ENCODE measurements at regions not wholly inside any gene's neighbourhood (a gene's known extent, or its start where the extent isn't known, plus 50 kb on each side); places are given as distances from the start of the nearest gene placed in this dataset.

GRCh38 chr13:99642006-99642405 is 140.7 kb downstream of the TM9SF2 start:
- peaks cover 0 to 4% of the 10 kb centered on the region in 2 donors for H3K4me1 Mint-ChIP-seq
- no peaks in the 10 kb centered on the region for H3K9me3 Mint-ChIP-seq

DNA sequence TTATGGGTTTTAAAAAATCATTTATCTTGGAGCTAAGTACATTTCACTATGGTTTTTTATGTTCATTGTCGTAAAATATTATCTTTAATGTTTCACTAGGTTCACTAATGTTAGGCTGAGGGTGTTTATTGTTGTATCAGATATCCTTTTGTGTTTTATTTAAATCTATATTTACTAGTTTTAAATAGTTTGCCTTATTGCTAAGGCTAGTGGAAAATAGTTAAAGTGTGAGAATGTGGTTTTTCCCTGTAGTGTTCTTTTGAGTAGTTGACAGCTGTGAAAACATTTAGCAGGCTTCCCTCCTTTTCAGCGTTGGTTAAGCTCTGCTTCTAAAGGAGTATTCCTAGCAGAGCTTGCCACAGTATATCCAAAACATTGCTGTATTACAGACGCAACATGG is 139.0 kb downstream of the TM9SF2 start:
- Mint-ChIP-seq H3K36me3 (peaks cover 0 to 3% (median 0%) of the 10 kb centered on the region in 3 donors), H3K9me3 (no peaks in the 10 kb centered on the region), H3K27ac (no peak overlapping the region), H3K27me3 (ENCODE audit: low read depth in 3 of 3) (no peaks in the 10 kb centered on the region), H3K4me3 (no peak overlapping the region), H3K4me1 (peaks cover 0 to 4% of the 10 kb centered on the region in 2 donors)
- no peak for DNase-seq

More at GRCh38 chr13:99642006-99642405, 140.7 kb downstream of the TM9SF2 start:
- Mint-ChIP-seq H3K36me3 (no peaks in the 10 kb centered on the region), H3K27ac (no peak overlapping the region), H3K4me3 (no peak overlapping the region), H3K27me3 (ENCODE audit: low read depth in 3 of 3) (peaks cover 0 to under 1% (median 0%) of the 10 kb centered on the region in 3 donors)
- DNase-seq, result no peak

DNA sequence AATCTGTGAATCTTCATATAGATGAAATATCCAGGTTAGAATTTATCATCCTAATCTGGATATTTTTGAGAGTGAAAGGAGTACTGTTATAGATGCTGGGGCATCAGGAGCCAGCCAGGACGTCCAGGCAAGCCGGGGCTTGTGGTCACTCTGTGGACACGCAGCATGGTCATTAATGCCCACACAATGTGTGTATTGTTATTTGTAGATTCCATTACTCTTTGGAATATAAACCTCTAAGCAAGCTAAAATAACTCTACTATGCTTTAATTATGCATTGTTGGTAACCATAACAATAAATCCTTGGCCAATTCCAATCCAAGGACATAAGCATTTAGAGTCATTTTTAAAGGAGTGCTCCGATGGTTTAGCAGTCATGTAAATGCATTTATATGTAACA is 137.9 kb downstream of the TM9SF2 start:
- H3K4me1 Mint-ChIP-seq, result peaks cover 0 to 4% of the 10 kb centered on the region in 2 donors
- DNase-seq, result no peak
- H3K27me3 Mint-ChIP-seq (ENCODE audit: low read depth in 3 of 3), result no peaks in the 10 kb centered on the region
- H3K36me3 Mint-ChIP-seq, result peaks cover 0 to 3% (median 0%) of the 10 kb centered on the region in 3 donors
- no peaks in the 10 kb centered on the region for H3K9me3 Mint-ChIP-seq
- H3K4me3 Mint-ChIP-seq, result no peak overlapping the region
- H3K27ac Mint-ChIP-seq, result no peak overlapping the region

DNA sequence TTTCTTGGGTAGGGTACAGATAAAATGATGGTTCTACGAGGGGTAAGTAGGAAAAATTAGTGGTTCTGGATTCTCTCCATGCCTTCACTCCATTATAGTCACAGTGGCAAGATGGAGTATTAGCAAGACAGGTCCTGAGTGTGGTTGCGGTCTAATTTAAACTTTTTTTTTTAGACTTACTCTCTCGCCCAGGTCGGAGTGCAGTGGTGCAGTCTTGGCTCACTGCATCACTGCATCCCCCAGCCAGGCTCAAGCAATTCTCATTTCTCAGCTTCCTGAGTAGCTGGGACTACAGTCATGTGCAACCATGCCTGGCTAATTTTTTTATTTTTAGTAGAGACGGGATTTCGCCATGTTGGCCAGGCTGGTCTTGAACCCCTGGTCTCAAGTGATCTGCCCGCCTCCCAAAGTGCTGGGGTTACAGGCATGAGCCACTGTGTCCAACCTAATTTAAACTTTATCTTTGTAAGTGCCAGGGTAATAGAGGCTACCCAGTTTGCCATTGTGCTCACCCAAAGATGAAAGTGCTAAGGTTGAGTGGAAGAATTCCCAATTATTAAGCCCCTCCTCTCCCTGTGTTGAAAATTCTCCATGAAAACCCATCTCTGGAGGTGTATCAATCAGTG is 135.6 kb downstream of the TM9SF2 start:
- H3K36me3 Mint-ChIP-seq, result peaks cover 0 to 3% (median 0%) of the 10 kb centered on the region in 3 donors
- H3K9me3 Mint-ChIP-seq, result peaks cover 0 to 3% (median 0%) of the 10 kb centered on the region in 6 donors
- peaks cover 0 to 2% (median 0%) of the 10 kb centered on the region in 3 donors for H3K27me3 Mint-ChIP-seq (ENCODE audit: low read depth in 3 of 3)
- peaks cover 0 to 4% of the 10 kb centered on the region in 2 donors for H3K4me1 Mint-ChIP-seq
- no peak overlapping the region for H3K27ac Mint-ChIP-seq
- DNase-seq, result no peak
- no peak overlapping the region for H3K4me3 Mint-ChIP-seq

GRCh38 chr13:99636306-99636705 is 135.0 kb downstream of the TM9SF2 start:
- Mint-ChIP-seq H3K9me3 (peaks cover 0 to 3% (median 0%) of the 10 kb centered on the region in 6 donors), H3K27me3 (ENCODE audit: low read depth in 3 of 3) (peaks cover 0 to 2% (median 0%) of the 10 kb centered on the region in 3 donors), H3K4me3 (no peak overlapping the region), H3K36me3 (peaks cover 0 to 3% (median 0%) of the 10 kb centered on the region in 3 donors), H3K27ac (no peak overlapping the region), H3K4me1 (peaks cover 0 to 4% of the 10 kb centered on the region in 2 donors)
- no peak for DNase-seq

DNA sequence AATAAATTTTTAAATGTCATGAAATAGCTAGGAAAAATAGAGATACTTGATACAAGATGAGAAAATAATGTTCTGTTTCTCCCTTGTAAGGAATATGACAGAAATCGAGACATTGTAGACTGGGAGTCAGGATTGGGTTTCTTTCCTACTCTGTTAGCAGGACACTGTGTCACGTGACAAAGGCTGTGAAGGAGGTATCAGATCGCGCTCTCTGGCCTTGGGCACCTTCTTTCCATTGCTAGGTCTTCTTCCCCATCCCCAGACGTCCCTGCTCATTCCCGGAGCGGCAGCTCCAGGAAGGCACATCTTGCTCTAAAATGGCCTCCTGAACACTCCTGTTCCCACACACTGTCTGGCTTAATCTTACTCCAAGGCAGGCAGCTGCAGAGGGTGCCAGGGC is 133.4 kb downstream of the TM9SF2 start:
- Mint-ChIP-seq H3K4me3 (no peak overlapping the region), H3K4me1 (no peaks in the 10 kb centered on the region)

DNA sequence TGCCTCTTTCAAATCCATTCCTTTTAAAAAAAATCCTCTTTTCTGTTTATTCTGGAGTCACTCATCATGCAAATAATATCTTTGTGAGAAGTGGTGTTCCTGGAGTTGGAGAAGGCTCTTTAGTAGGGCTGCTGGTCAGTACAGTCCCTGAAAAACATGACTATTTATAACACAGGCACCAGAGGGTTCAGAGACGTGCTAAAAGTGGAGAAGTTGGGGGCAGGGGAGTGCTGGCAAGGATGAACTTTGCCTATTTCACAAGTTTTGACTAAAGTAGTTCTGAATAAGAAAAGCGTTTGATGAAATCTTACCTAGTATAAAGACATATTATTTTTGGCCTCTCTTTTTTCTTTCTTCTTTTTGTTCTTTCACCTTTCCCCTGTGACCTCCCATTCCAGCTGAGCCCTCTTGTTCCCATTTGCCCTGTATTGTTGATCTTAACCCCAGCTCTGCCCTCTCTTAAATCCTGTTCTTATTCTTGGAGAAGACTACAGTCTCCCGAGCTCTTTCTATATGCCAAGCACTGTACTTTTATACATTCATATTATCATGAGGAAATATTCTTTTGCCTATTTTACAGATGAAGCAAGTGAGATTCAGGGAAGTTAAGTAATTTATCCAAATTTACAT is 129.1 kb downstream of the TM9SF2 start:
- Mint-ChIP-seq H3K9me3 (peaks cover 0 to 3% (median 0%) of the 10 kb centered on the region in 6 donors), H3K36me3 (no peaks in the 10 kb centered on the region)

More for the DNA sequence above, 133.4 kb downstream of the TM9SF2 start:
- DNase-seq, result no peak
- Mint-ChIP-seq H3K27me3 (ENCODE audit: low read depth in 3 of 3) (peaks cover 0 to 5% (median 2%) of the 10 kb centered on the region in 3 donors), H3K36me3 (peaks cover 0 to 3% (median 0%) of the 10 kb centered on the region in 3 donors), H3K27ac (no peak overlapping the region), H3K9me3 (peaks cover 0 to 3% (median 0%) of the 10 kb centered on the region in 6 donors)

GRCh38 chr13:99629641-99630040 is 128.4 kb downstream of the TM9SF2 start:
- Mint-ChIP-seq H3K9me3 (peaks cover 0 to 3% (median 0%) of the 10 kb centered on the region in 6 donors), H3K4me3 (no peak overlapping the region), H3K4me1 (peaks cover 19 to 28% of the 10 kb centered on the region in 2 donors), H3K27me3 (ENCODE audit: low read depth in 3 of 3) (peaks cover 0 to 9% (median 2%) of the 10 kb centered on the region in 3 donors), H3K27ac (no peak overlapping the region), H3K36me3 (peaks cover 0 to 2% (median 1%) of the 10 kb centered on the region in 3 donors)
- no peak for DNase-seq

More for the DNA sequence above, 129.1 kb downstream of the TM9SF2 start:
- H3K27ac Mint-ChIP-seq, result peak overlapping the region in 1 of 6 donors; percentile 5
- H3K4me3 Mint-ChIP-seq, result no peak overlapping the region
- peaks cover 16 to 23% of the 10 kb centered on the region in 2 donors for H3K4me1 Mint-ChIP-seq
- DNase-seq, result no peak
- peaks cover 0 to 7% (median 2%) of the 10 kb centered on the region in 3 donors for H3K27me3 Mint-ChIP-seq (ENCODE audit: low read depth in 3 of 3)

DNA sequence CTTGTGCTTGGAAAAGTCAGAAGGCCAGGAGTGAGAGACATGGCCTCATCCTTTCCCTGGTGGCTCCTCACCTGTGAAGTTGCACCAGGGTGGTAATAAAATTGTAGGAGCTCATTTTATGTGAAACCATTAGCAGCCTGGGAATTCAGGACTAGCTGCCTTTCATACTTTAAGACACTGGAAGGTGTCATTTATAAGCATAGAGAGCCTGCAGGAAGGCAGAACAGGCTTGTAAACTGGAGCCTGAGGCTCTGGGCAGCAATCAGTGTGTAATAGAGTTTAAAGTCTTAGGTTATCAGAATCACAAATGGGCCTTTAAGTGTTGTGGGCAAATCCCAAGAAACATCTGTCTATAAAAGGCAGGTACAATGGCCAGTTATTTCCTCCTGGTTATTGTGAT is 127.2 kb downstream of the TM9SF2 start:
- Mint-ChIP-seq H3K4me1 (peaks cover 25 to 36% of the 10 kb centered on the region in 2 donors), H3K27me3 (ENCODE audit: low read depth in 3 of 3) (peaks cover 0 to 8% (median 6%) of the 10 kb centered on the region in 3 donors), H3K4me3 (no peak overlapping the region), H3K9me3 (peaks cover 0 to 3% (median 0%) of the 10 kb centered on the region in 6 donors), H3K27ac (no peak overlapping the region), H3K36me3 (peaks cover 0 to 7% (median 5%) of the 10 kb centered on the region in 3 donors)
- DNase-seq, result no peak

DNA sequence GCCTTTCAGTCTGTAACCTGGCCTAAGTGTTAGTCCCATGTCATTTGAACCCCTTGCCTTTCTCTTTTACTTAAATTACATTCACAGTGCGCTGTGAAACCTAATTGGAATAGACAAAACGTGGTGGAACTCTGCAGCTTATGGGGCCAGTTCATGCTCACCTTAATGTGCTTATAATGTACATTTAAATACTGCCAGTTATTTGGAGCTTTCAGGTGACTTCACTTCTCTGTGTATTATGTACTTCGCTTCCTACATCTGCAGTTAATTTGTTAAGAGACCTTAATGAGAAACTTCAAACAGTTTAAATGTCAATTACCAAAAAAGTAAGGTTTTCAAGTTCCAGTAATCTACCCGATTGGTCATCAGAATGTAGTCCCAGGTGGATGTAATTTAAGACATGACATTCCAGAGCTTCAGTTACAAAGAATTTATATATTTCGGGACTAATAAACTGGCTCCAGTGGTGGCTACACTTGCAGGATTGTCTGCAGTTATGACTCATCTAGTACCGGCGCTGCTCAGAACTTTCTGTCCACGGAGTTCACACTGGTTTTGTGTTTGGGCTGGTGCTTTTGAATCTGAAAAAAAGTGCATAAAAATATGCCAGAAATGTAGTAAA is 125.3 kb downstream of the TM9SF2 start:
- H3K27me3 Mint-ChIP-seq (ENCODE audit: low read depth in 3 of 3), result peaks cover 2 to 8% (median 6%) of the 10 kb centered on the region in 3 donors
- H3K36me3 Mint-ChIP-seq, result peaks cover 0 to 10% (median 5%) of the 10 kb centered on the region in 3 donors
- no peak for DNase-seq
- H3K9me3 Mint-ChIP-seq, result no peaks in the 10 kb centered on the region
- H3K4me3 Mint-ChIP-seq, result peak overlapping the region in 4 of 5 donors; percentile 18 to 76 (median 68)
- H3K27ac Mint-ChIP-seq, result peak overlapping the region in 2 of 6 donors; percentile 15 to 46
- H3K4me1 Mint-ChIP-seq, result peaks cover 25 to 36% of the 10 kb centered on the region in 2 donors

GRCh38 chr13:99624936-99625540 is 123.8 kb downstream of the TM9SF2 start:
- Mint-ChIP-seq H3K4me1 (peaks cover 25 to 36% of the 10 kb centered on the region in 2 donors), H3K36me3 (peaks cover 0 to 10% (median 5%) of the 10 kb centered on the region in 3 donors), H3K27me3 (ENCODE audit: low read depth in 3 of 3) (peaks cover 2 to 6% (median 4%) of the 10 kb centered on the region in 3 donors), H3K4me3 (no peak overlapping the region), H3K27ac (no peak overlapping the region), H3K9me3 (peaks cover 0 to 2% (median 0%) of the 10 kb centered on the region in 6 donors)
- no peak for DNase-seq

GRCh38 chr13:99620806-99621205 is 119.5 kb downstream of the TM9SF2 start:
- no peak overlapping the region for H3K4me3 Mint-ChIP-seq
- H3K27ac Mint-ChIP-seq, result no peak overlapping the region
- H3K4me1 Mint-ChIP-seq, result peaks cover 10 to 16% of the 10 kb centered on the region in 2 donors
- no peak for DNase-seq
- peaks cover 0 to 10% (median 5%) of the 10 kb centered on the region in 3 donors for H3K36me3 Mint-ChIP-seq
- H3K9me3 Mint-ChIP-seq, result peaks cover 0 to 2% (median 0%) of the 10 kb centered on the region in 6 donors
- peaks cover 2 to 4% (median 2%) of the 10 kb centered on the region in 3 donors for H3K27me3 Mint-ChIP-seq (ENCODE audit: low read depth in 3 of 3)

DNA sequence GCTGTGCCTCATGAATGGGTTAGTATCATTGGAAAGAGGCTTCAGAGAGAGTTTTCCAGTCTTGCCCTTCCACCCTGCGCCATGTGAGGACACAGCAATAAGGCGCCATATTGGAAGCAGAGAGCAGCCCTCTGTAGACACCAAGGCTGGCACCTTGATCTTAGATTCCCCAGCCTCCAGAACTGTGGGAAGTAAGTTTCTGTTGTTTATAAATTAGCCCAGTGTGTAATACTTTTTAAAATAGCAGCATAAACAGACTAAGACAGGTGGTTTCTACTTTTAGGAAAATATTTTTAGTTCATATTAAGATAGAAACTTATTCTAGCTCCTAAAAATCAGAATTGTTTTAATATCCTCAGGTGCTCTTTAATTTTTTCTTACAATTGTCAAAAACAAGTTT is 117.9 kb downstream of the TM9SF2 start:
- DNase-seq, result no peak

More for the DNA sequence above, 117.9 kb downstream of the TM9SF2 start:
- Mint-ChIP-seq H3K36me3 (peaks cover 0 to 6% (median 0%) of the 10 kb centered on the region in 3 donors), H3K27ac (no peak overlapping the region), H3K4me1 (peaks cover 2 to 6% of the 10 kb centered on the region in 2 donors), H3K4me3 (no peak overlapping the region), H3K9me3 (peaks cover 0 to 2% (median 0%) of the 10 kb centered on the region in 6 donors), H3K27me3 (ENCODE audit: low read depth in 3 of 3) (peaks cover 0 to 4% (median 2%) of the 10 kb centered on the region in 3 donors)

All from immature natural killer cell (primary cell).